Osteocyte (in vitro differentiated cells): ENCODE measurements at regions not wholly inside any gene's neighbourhood (a gene's known extent, or its start where the extent isn't known, plus 50 kb on each side); places are given as distances from the start of the nearest gene placed in this dataset.

Source experiments
- DNase-seq: peaks from one replicate; pipeline ENCODE4 v3.0.0; 2021; ENCODE audit warnings: mixed read lengths; ENCODE audit not compliant: unreplicated experiment; ENCODE audit errors: extremely low spot score
- H3K27ac Mint-ChIP-seq: one replicate; pipeline ENCODE4 v1.8.0; 2021; ENCODE audit warnings: mild to moderate bottlenecking, mixed read lengths; ENCODE audit not compliant: unreplicated experiment
- H3K27me3 Mint-ChIP-seq: one replicate; pipeline ENCODE4 v1.8.0; 2021; ENCODE audit warnings: mixed read lengths; ENCODE audit not compliant: unreplicated experiment
- H3K36me3 Mint-ChIP-seq: one replicate; pipeline ENCODE4 v1.8.0; 2021; ENCODE audit warnings: mixed read lengths; ENCODE audit not compliant: unreplicated experiment
- H3K4me1 Mint-ChIP-seq: one replicate; pipeline ENCODE4 v1.8.0; 2021; ENCODE audit warnings: mixed read lengths; ENCODE audit not compliant: unreplicated experiment
- H3K4me3 Mint-ChIP-seq: one replicate; pipeline ENCODE4 v1.8.0; 2021; ENCODE audit warnings: mild to moderate bottlenecking, moderate library complexity, mixed read lengths; ENCODE audit not compliant: unreplicated experiment
- H3K9me3 Mint-ChIP-seq: one replicate; pipeline ENCODE4 v1.8.0; 2021; ENCODE audit warnings: mixed read lengths; ENCODE audit not compliant: unreplicated experiment
- TF ChIP-seq, protein P1 (sequence below): fragments of 200-600 bp; sonication (generic); IDR thresholded peaks from 2 replicates; pipeline ENCODE4 v1.5.0; 2021; ENCODE audit warnings: antibody characterized with exemption, mild to moderate bottlenecking, moderate library complexity

DNA sequence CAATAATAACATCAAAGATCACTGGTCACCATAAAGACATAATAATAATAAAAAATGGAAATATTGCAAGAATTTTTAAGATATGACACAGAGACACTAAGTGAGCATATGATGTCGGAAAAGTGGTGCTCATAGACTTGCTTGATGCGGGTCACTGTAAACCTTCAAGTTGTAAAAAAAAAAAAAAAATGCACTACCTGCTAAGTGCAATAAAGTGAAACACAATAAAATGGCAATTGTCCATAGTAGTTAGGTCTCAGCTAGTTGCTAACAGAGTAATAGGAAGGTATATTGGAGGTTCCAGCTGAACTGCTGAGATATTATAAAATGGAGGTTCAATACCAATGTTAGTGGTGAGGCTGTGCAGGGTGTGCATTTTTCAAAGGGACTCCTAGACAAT lies 146.6 kb upstream of the MRPS22 start:
- peaks cover 4% of the 10 kb centered on the region for H3K4me1 Mint-ChIP-seq
- H3K4me3 Mint-ChIP-seq: no peak overlapping the region
- no peaks in the 10 kb centered on the region for H3K27me3 Mint-ChIP-seq
- no peaks in the 10 kb centered on the region for H3K36me3 Mint-ChIP-seq
- peaks cover 13% of the 10 kb centered on the region for H3K9me3 Mint-ChIP-seq
- no peak for DNase-seq
- H3K27ac Mint-ChIP-seq: no peak overlapping the region
- TF ChIP-seq, protein P1, sequence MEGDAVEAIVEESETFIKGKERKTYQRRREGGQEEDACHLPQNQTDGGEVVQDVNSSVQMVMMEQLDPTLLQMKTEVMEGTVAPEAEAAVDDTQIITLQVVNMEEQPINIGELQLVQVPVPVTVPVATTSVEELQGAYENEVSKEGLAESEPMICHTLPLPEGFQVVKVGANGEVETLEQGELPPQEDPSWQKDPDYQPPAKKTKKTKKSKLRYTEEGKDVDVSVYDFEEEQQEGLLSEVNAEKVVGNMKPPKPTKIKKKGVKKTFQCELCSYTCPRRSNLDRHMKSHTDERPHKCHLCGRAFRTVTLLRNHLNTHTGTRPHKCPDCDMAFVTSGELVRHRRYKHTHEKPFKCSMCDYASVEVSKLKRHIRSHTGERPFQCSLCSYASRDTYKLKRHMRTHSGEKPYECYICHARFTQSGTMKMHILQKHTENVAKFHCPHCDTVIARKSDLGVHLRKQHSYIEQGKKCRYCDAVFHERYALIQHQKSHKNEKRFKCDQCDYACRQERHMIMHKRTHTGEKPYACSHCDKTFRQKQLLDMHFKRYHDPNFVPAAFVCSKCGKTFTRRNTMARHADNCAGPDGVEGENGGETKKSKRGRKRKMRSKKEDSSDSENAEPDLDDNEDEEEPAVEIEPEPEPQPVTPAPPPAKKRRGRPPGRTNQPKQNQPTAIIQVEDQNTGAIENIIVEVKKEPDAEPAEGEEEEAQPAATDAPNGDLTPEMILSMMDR: no peak

GRCh38 chr3:139198186-139198585 lies 145.6 kb upstream of the MRPS22 start:
- peaks cover 13% of the 10 kb centered on the region for H3K9me3 Mint-ChIP-seq

DNA sequence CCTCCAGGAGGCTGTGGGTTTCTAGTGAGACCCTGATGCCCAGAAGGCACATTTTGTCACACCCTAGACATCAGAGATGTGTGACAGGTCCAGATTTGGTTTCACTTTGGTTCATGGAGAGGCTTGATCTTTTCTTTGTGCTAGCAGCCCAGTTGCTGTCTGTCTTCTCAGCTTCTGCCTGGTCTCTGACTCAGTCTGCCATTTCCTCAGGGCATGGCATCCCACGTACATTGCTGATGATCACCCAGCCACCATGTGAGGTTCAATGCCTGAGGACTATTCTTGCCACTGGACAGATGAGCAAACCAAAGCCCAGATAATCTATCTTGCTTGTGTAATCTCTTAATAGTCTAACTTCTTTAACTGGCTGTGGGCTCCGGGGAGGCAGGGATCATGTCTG lies 144.9 kb upstream of the MRPS22 start:
- TF ChIP-seq, protein P1: no peak
- no peak overlapping the region for H3K27ac Mint-ChIP-seq
- H3K4me1 Mint-ChIP-seq: peaks cover 4% of the 10 kb centered on the region
- no peak overlapping the region for H3K4me3 Mint-ChIP-seq
- H3K36me3 Mint-ChIP-seq: no peaks in the 10 kb centered on the region
- peaks cover 13% of the 10 kb centered on the region for H3K9me3 Mint-ChIP-seq
- no peak for DNase-seq
- H3K27me3 Mint-ChIP-seq: no peaks in the 10 kb centered on the region

More at GRCh38 chr3:139198186-139198585, 145.6 kb upstream of the MRPS22 start:
- Mint-ChIP-seq H3K4me1 (peaks cover 4% of the 10 kb centered on the region), H3K4me3 (no peak overlapping the region), H3K27ac (no peak overlapping the region), H3K36me3 (no peaks in the 10 kb centered on the region), H3K27me3 (no peaks in the 10 kb centered on the region)
- DNase-seq: no peak
- TF ChIP-seq, protein P1: no peak

- Mint-ChIP-seq H3K9me3 (peaks cover 13% of the 10 kb centered on the region), H3K27me3 (no peaks in the 10 kb centered on the region), H3K4me1 (peaks cover 4% of the 10 kb centered on the region), H3K36me3 (no peaks in the 10 kb centered on the region), H3K27ac (no peak overlapping the region), H3K4me3 (no peak overlapping the region)
- TF ChIP-seq, protein P1: no peak
- no peak for DNase-seq
Observed at GRCh38 chr3:139199421-139200010, 144.3 kb upstream of the MRPS22 start.

GRCh38 chr3:139201446-139202225 lies 142.2 kb upstream of the MRPS22 start:
- Mint-ChIP-seq H3K27ac (no peak overlapping the region), H3K9me3 (peaks cover 4% of the 10 kb centered on the region), H3K4me3 (no peak overlapping the region), H3K27me3 (no peaks in the 10 kb centered on the region), H3K4me1 (peaks cover 4% of the 10 kb centered on the region), H3K36me3 (no peaks in the 10 kb centered on the region)
- TF ChIP-seq, protein P1: no peak
- no peak for DNase-seq
